GM12878 (cell line): ENCODE measurements at regions not wholly inside any gene's neighbourhood (a gene's known extent, or its start where the extent isn't known, plus 50 kb on each side); places are given as distances from the start of the nearest gene placed in this dataset.

Experiments used
- ATAC-seq: fragments of 200-7000 bp; cut with Tn5 transposase; 3 replicates; pipeline ENCODE4 v1.9.1; 2020; ENCODE audit warnings: mild to moderate bottlenecking, moderate library complexity
- BruUV-seq: library from RNA; stranded (reverse); fragments of 400-500 nt; replicated peaks from 2 replicates; lab custom pipeline; 2021; lab: Mats Ljungman, UMichigan
- CTCF ChIA-PET: fragments of 300-600 bp; sonication (Branson Sonifier 250); formaldehyde crosslinking; extraction: SDS; loops from one replicate; lab custom pipeline; 2021; ENCODE audit warnings: inconsistent platforms; lab: Yijun Ruan, JAX
- POLR2A ChIA-PET: fragments of 350-600 bp; formaldehyde crosslinking; extraction: SDS; loops from one replicate; lab custom pipeline; 2021; ENCODE audit warnings: inconsistent platforms; lab: Charles Lee
- RAD21 ChIA-PET: fragments of 300-600 bp; sonication (Branson Sonifier 250); formaldehyde crosslinking; loops from one replicate; lab custom pipeline; 2023; ENCODE audit warnings: antibody characterized with exemption; ENCODE audit not compliant: unreplicated experiment; lab: Charles Lee
- SMC1A ChIA-PET: fragments of 300-600 bp; sonication (Branson Sonifier 250); formaldehyde crosslinking; loops from one replicate; lab custom pipeline; 2023; ENCODE audit not compliant: unreplicated experiment, uncharacterized antibody; lab: Charles Lee
- DNase-seq: peaks from one replicate; pipeline ENCODE4 v3.0.0-alpha.2; 2011; ENCODE audit warnings: low read depth, low spot score
- FAIRE-seq: peaks from 3 replicates; lab custom pipeline; 2011; peaks lifted over from hg19 to GRCh38; lab: Jason Lieb, UNC
- H2AFZ ChIP-seq: 2 replicates; pipeline ENCODE4 v1.6.0; 2011; ENCODE audit warnings: low read depth, low read length, control low read depth; ENCODE audit not compliant: control insufficient read depth
- H3K27ac ChIP-seq: 2 replicates; pipeline ENCODE4 v1.5.1; 2011; ENCODE audit warnings: control low read depth; ENCODE audit not compliant: control insufficient read depth, insufficient read depth
- H3K27me3 ChIP-seq, 2 experiments: replicated peaks in 1 of 2; 2 replicates each; pipeline versions ENCODE4 v1.6.0 to v1.6.1; 2011; ENCODE audit warnings: low read length in 1 of 2; ENCODE audit not compliant: control insufficient read depth in 2 of 2, insufficient read depth in 2 of 2
- H3K36me3 ChIP-seq, 2 experiments: 2 replicates each; pipeline ENCODE4 v1.5.1; 2011; ENCODE audit warnings: low read length in 1 of 2; ENCODE audit not compliant: control insufficient read depth in 2 of 2, insufficient read depth in 2 of 2
- H3K4me1 ChIP-seq: 2 replicates; pipeline ENCODE4 v1.6.1; 2011; ENCODE audit warnings: mild to moderate bottlenecking, low read length, moderate library complexity, mixed read lengths; ENCODE audit not compliant: control insufficient read depth, insufficient read depth
- H3K4me2 ChIP-seq: 2 replicates; pipeline ENCODE4 v1.6.0; 2011; ENCODE audit warnings: control low read depth; ENCODE audit not compliant: control insufficient read depth, insufficient read depth
- H3K4me3 ChIP-seq: fragments of 200-600 bp; sonication (generic); 2 replicates; pipeline ENCODE4 v1.5.1; 2016
- H3K79me2 ChIP-seq: 2 replicates; pipeline ENCODE4 v1.6.0; 2011; ENCODE audit warnings: low read length; ENCODE audit not compliant: control insufficient read depth, insufficient read depth
- H3K9ac ChIP-seq: 2 replicates; pipeline ENCODE4 v1.8.0; 2011; ENCODE audit warnings: low read length, control low read depth, mixed read lengths; ENCODE audit not compliant: control insufficient read depth, insufficient read depth
- H3K9me3 ChIP-seq: replicated peaks from 3 replicates; pipeline ENCODE4 v1.5.1; 2011; ENCODE audit warnings: mild to moderate bottlenecking, low read length; ENCODE audit not compliant: control insufficient read depth, insufficient read depth
- H4K20me1 ChIP-seq: 2 replicates; pipeline ENCODE4 v1.6.0; 2011; ENCODE audit not compliant: control insufficient read depth, insufficient read depth
- ATF7 ChIP-seq: fragments of 450-650 bp; IDR thresholded peaks from 2 replicates; pipeline ENCODE4 v1.6.1; 2016; ENCODE audit warnings: low read depth, mild to moderate bottlenecking
- BMI1 ChIP-seq: fragments of 450-650 bp; IDR thresholded peaks from 2 replicates; pipeline ENCODE4 v1.6.1; 2016; ENCODE audit warnings: mild to moderate bottlenecking, moderate library complexity, borderline replicate concordance
- ETV6 ChIP-seq, 2 experiments: fragments of 450-650 bp in 1 of 2; IDR thresholded peaks in 1 of 2; conservative IDR thresholded peaks in 1 of 2; 2 replicates each; pipeline ENCODE4 v1.6.1; 2014; ENCODE audit warnings: antibody characterized with exemption in 1 of 2, borderline replicate concordance in 1 of 2, low read depth in 1 of 2, mild to moderate bottlenecking in 1 of 2, moderate library complexity in 1 of 2
- EZH2 ChIP-seq: IDR thresholded peaks from 2 replicates; pipeline ENCODE4 v1.6.1; 2012; ENCODE audit warnings: low read depth, mild to moderate bottlenecking, control low read depth, inconsistent platforms, low read length, borderline replicate concordance; ENCODE audit not compliant: control insufficient read depth
- GABPA ChIP-seq: IDR thresholded peaks from 2 replicates; pipeline ENCODE4 v1.6.1; 2014; ENCODE audit warnings: antibody characterized with exemption, low read depth, mild to moderate bottlenecking, inconsistent platforms
- GATAD2B ChIP-seq: fragments of 450-650 bp; conservative IDR thresholded peaks from 2 replicates; pipeline ENCODE4 v1.6.1; 2017; ENCODE audit warnings: low read depth, mild to moderate bottlenecking, moderate library complexity
- MEF2B ChIP-seq: fragments of 450-650 bp; IDR thresholded peaks from 2 replicates; pipeline ENCODE4 v1.6.1; 2018; ENCODE audit warnings: mild to moderate bottlenecking, moderate library complexity; ENCODE audit not compliant: partially characterized antibody, poor library complexity, severe bottlenecking
- NBN ChIP-seq: fragments of 450-650 bp; IDR thresholded peaks from 2 replicates; pipeline ENCODE4 v1.6.1; 2016
- NFIC ChIP-seq: IDR thresholded peaks from 2 replicates; pipeline ENCODE4 v1.6.1; 2012; ENCODE audit warnings: low read depth, mild to moderate bottlenecking, inconsistent platforms, low read length, moderate library complexity
- PML ChIP-seq: IDR thresholded peaks from 2 replicates; pipeline ENCODE4 v1.6.1; 2012; ENCODE audit warnings: low read length, inconsistent platforms
- POLR2AphosphoS5 ChIP-seq: IDR thresholded peaks from 2 replicates; pipeline ENCODE4 v1.6.1; 2011; ENCODE audit warnings: mild to moderate bottlenecking, low read length, inconsistent platforms
- SMC3 ChIP-seq: IDR thresholded peaks from 2 replicates; pipeline ENCODE4 v1.6.1; 2011; ENCODE audit warnings: low read length, improper control_type of control experiment, borderline replicate concordance
- SPI1 ChIP-seq: IDR thresholded peaks from 2 replicates; pipeline ENCODE4 v1.6.1; 2011; ENCODE audit warnings: low read depth, mild to moderate bottlenecking, low read length, moderate library complexity, borderline replicate concordance; ENCODE audit not compliant: insufficient read depth
- SRF ChIP-seq, 2 experiments: IDR thresholded peaks; 2 replicates each; pipeline ENCODE4 v1.6.1; 2011; ENCODE audit warnings: low read depth in 2 of 2, low read length in 2 of 2, mild to moderate bottlenecking in 1 of 2, moderate library complexity in 1 of 2
- YY1 ChIP-seq: IDR thresholded peaks from 2 replicates; pipeline ENCODE4 v1.6.1; 2011; ENCODE audit warnings: low read depth, mild to moderate bottlenecking, low read length
- ZNF384 ChIP-seq: IDR thresholded peaks from 2 replicates; pipeline ENCODE4 v1.6.1; 2012; ENCODE audit warnings: low read depth, mild to moderate bottlenecking, low read length, improper control_type of control experiment, borderline replicate concordance
- ZZZ3 ChIP-seq: IDR thresholded peaks from 2 replicates; pipeline ENCODE4 v1.6.1; 2011; ENCODE audit warnings: low read depth; ENCODE audit not compliant: control insufficient read depth, insufficient read length
- WGBS: methylation state at CpG from one replicate; pipeline ENCODE4 v1.1.6; 2016; ENCODE audit warnings: low lambda C conversion rate; ENCODE audit not compliant: insufficient replicate concordance, insufficient coverage; ENCODE audit errors: missing lambda C conversion rate; 5-methylcytosine and 5-hydroxymethylcytosine counted together
- in situ Hi-C: fragments of 300-500 bp; cut with MboI; formaldehyde crosslinking; loops from 9 replicates; pipeline ENCODE4 v1.14.3; 2018; ENCODE audit warnings: mixed read lengths
- intact Hi-C: fragments of 100-400 bp; cut with micrococcal nuclease; formaldehyde crosslinking; loops from one replicate; pipeline ENCODE4 v1.14.2; 2022; ENCODE audit not compliant: unreplicated experiment
- TF ChIP-seq, protein P1 (sequence below): IDR thresholded peaks from 2 replicates; pipeline ENCODE4 v1.6.1; 2012; ENCODE audit warnings: low read depth, low read length, improper control_type of control experiment
- TF ChIP-seq, protein P2 (sequence below): IDR thresholded peaks from 2 replicates; pipeline ENCODE4 v1.6.1; 2012; ENCODE audit warnings: low read depth, low read length, improper control_type of control experiment
- TF ChIP-seq, protein P3 (sequence below): IDR thresholded peaks from 2 replicates; pipeline ENCODE4 v1.6.1; 2012; ENCODE audit warnings: low read depth, low read length, improper control_type of control experiment

DNA sequence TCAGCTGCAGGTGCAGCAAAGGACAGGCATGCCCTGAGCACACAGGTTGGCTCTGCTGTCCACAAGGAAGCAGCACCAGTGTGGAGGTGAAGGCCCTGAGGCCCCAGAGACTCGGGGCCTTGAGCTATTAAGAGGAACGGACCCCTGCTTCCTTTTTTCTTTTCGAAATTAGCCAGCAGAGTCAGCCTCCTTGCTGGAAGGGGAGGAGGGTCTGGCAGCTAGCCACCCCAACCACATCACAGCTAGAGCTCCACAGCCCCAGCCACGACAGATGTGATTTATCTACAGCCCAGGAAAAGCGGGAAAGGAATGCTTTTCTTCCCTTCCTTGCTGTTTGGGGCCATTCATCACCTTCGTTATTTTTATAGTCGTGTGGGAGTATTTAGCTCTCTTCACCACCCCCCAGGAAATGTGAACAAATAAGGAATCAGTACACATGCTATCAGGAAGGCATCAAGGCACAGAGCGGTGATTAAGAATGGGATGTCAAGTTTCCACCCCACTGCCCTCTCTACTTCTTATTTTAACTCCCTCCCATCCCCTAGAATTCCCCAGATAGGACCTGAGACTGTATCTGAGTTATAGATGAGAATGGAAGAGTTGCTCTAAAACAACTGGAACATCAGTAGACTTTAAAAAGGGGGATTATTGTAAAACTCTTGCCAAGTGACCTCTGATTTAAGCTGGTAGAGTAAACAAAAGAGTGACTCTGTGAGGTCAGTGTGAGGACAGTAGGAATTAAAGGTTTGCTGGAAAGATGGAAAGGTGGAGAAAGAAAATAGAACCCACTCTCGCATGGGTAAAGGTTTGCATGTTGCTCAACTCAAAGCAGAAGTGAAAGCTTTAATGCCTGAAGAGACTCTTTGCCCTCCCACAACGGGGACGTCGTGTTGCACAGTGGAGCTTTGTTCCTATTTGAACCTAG lies 224.7 kb upstream of the GJB5 start:
- SMC1A ChIA-PET = interaction anchor here (0.6 to 6.4 kb wide), 24 partner anchors 9 to 201 kb away, joined by 3 to 104 read pairs (median 4); no protein-coding TSS in a partner anchor
- intact Hi-C loops (loop anchor here (2.0 to 5.0 kb wide), 4 partner anchors 62 to 398 kb away; no protein-coding TSS in a partner anchor), in situ Hi-C loops (loop anchor here (10.0 kb wide), 2 partner anchors 65 to 165 kb away; no protein-coding TSS in a partner anchor)
- peak overlapping the region; percentile 47 for H2AFZ ChIP-seq
- H3K27me3 ChIP-seq = no peaks in the 10 kb centered on the region
- RAD21 ChIA-PET = interaction anchor here (0.9 to 5.8 kb wide), 14 partner anchors 9 to 198 kb away, joined by 3 to 87 read pairs (median 4); no protein-coding TSS in a partner anchor
- H3K36me3 ChIP-seq = no peaks in the 10 kb centered on the region
- peak overlapping the region; percentile 45 for H3K9ac ChIP-seq
- 1% methylated on average over 12 of the region's 12 CpGs for WGBS
- no peaks in the 10 kb centered on the region for H4K20me1 ChIP-seq
- no TSS peak for BruUV-seq
- H3K4me2 ChIP-seq = peak overlapping the region; percentile 79
- FAIRE-seq = peak; percentile 47
- no peaks in the 10 kb centered on the region; the same call in 2 of the 3 replicates for H3K9me3 ChIP-seq
- H3K27ac ChIP-seq = peak overlapping the region; percentile 93
- no peaks in the 10 kb centered on the region for H3K79me2 ChIP-seq
- CTCF ChIA-PET = interaction anchor here (0.8 to 5.6 kb wide), 12 partner anchors 9 to 416 kb away, joined by 3 to 54 read pairs (median 5); no protein-coding TSS in a partner anchor
- ATAC-seq = peak; percentile 89
- H3K4me3 ChIP-seq = peak overlapping the region; percentile 30; the same call in 1 of the 2 replicates
- POLR2A ChIA-PET = interaction anchor here (0.6 to 2.1 kb wide), 10 partner anchors 8 to 427 kb away, joined by 3 to 7 read pairs (median 4); no protein-coding TSS in a partner anchor
- peak; percentile 73 for DNase-seq
- peaks cover 41% of the 10 kb centered on the region for H3K4me1 ChIP-seq
- peak; percentile 15; the same call in 1 of the 2 replicates for TF ChIP-seq ATF7
- TF ChIP-seq SRF (IDR thresholded peaks at IDR 0.05; ENCODE audit: low read depth in 2 of 2, low read length in 2 of 2) = peak in 1 of 2 experiments; percentile 78; a peak in 2 of 4 replicates
- TF ChIP-seq EZH2 = no peak
- TF ChIP-seq NFIC = peak; percentile 85
- TF ChIP-seq GATAD2B = peak; percentile 48; the same call in 1 of the 2 replicates
- peak; percentile 97 for TF ChIP-seq SPI1
- TF ChIP-seq ZZZ3 = no peak
- TF ChIP-seq MEF2B = peak; percentile 57
- TF ChIP-seq ZNF384 = no peak
- TF ChIP-seq, protein P1, sequence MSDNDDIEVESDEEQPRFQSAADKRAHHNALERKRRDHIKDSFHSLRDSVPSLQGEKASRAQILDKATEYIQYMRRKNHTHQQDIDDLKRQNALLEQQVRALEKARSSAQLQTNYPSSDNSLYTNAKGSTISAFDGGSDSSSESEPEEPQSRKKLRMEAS = no peak
- TF ChIP-seq, protein P2, sequence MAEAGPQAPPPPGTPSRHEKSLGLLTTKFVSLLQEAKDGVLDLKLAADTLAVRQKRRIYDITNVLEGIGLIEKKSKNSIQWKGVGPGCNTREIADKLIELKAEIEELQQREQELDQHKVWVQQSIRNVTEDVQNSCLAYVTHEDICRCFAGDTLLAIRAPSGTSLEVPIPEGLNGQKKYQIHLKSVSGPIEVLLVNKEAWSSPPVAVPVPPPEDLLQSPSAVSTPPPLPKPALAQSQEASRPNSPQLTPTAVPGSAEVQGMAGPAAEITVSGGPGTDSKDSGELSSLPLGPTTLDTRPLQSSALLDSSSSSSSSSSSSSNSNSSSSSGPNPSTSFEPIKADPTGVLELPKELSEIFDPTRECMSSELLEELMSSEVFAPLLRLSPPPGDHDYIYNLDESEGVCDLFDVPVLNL = no peak
- TF ChIP-seq YY1 = no peak
- TF ChIP-seq BMI1 = peak; percentile 40; the same call in 1 of the 2 replicates
- no peak; a peak in 1 of 4 replicates for TF ChIP-seq ETV6 (conservative IDR thresholded peaks at IDR 0.05 in 1 of 2, IDR thresholded peaks at IDR 0.05 in 1 of 2; ENCODE audit: borderline replicate concordance in 1 of 2, low read depth in 1 of 2)
- peak; percentile 58; the same call in 1 of the 2 replicates for TF ChIP-seq NBN
- TF ChIP-seq POLR2AphosphoS5 = peak; percentile 10; the same call in 1 of the 2 replicates
- no peak for TF ChIP-seq PML
- TF ChIP-seq SMC3 = no peak; the same call in 1 of the 2 replicates
- no peak for TF ChIP-seq GABPA
- TF ChIP-seq, protein P3, sequence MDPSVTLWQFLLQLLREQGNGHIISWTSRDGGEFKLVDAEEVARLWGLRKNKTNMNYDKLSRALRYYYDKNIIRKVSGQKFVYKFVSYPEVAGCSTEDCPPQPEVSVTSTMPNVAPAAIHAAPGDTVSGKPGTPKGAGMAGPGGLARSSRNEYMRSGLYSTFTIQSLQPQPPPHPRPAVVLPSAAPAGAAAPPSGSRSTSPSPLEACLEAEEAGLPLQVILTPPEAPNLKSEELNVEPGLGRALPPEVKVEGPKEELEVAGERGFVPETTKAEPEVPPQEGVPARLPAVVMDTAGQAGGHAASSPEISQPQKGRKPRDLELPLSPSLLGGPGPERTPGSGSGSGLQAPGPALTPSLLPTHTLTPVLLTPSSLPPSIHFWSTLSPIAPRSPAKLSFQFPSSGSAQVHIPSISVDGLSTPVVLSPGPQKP = 0 out of 2 replicates have a peak, but pooled peaks have one; percentile 63
